Germinal center (tissue), 1 donor: ENCODE measurements at regions not wholly inside any gene's neighbourhood (a gene's known extent, or its start where the extent isn't known, plus 50 kb on each side); places are given as distances from the start of the nearest gene placed in this dataset.

ENCODE experiments used
- DNase-seq: peaks from one replicate; pipeline ENCODE4 v3.0.0; 2012; ENCODE audit warnings: mixed read lengths, low spot score

GRCh38 chr1:5286244-5286643 is 631.8 kb downstream of the AJAP1 start:
- DNase-seq, result no peak

GRCh38 chr1:5274527-5274926 is 620.1 kb downstream of the AJAP1 start:
- no peak for DNase-seq

GRCh38 chr1:5273280-5274003 is 619.0 kb downstream of the AJAP1 start:
- DNase-seq, result no peak

GRCh38 chr1:5272325-5272724 is 617.9 kb downstream of the AJAP1 start:
- no peak for DNase-seq

- DNase-seq, result no peak
Measured at GRCh38 chr1:5271264-5271663, 616.9 kb downstream of the AJAP1 start.

- DNase-seq, result no peak
Measured at GRCh38 chr1:5269901-5270300, 615.5 kb downstream of the AJAP1 start.

GRCh38 chr1:5267603-5268235 is 613.3 kb downstream of the AJAP1 start:
- DNase-seq, result no peak

GRCh38 chr1:5265438-5266075 is 611.1 kb downstream of the AJAP1 start:
- no peak for DNase-seq

- DNase-seq, result no peak
Measured at GRCh38 chr1:5264476-5264875, 610.1 kb downstream of the AJAP1 start.

- no peak for DNase-seq
Measured at GRCh38 chr1:5256793-5257192, 602.4 kb downstream of the AJAP1 start.

- no peak for DNase-seq
Measured at GRCh38 chr1:5254975-5255374, 600.6 kb downstream of the AJAP1 start.

- DNase-seq, result no peak
Measured at GRCh38 chr1:5254131-5254725, 599.8 kb downstream of the AJAP1 start.

- no peak for DNase-seq
Measured at GRCh38 chr1:5253036-5253435, 598.6 kb downstream of the AJAP1 start.

- DNase-seq, result no peak
Measured at GRCh38 chr1:5250336-5250735, 595.9 kb downstream of the AJAP1 start.

- DNase-seq, result no peak
Measured at GRCh38 chr1:5245348-5245747, 590.9 kb downstream of the AJAP1 start.

- no peak for DNase-seq
Measured at GRCh38 chr1:5244631-5245285, 590.3 kb downstream of the AJAP1 start.

GRCh38 chr1:5242850-5243249 is 588.4 kb downstream of the AJAP1 start:
- DNase-seq, result no peak

- DNase-seq, result no peak
Measured at GRCh38 chr1:5239911-5240310, 585.5 kb downstream of the AJAP1 start.

- no peak for DNase-seq
Measured at GRCh38 chr1:5238351-5239130, 584.1 kb downstream of the AJAP1 start.

GRCh38 chr1:5235355-5235899 is 581.0 kb downstream of the AJAP1 start:
- no peak for DNase-seq

- no peak for DNase-seq
Measured at GRCh38 chr1:5232537-5232936, 578.1 kb downstream of the AJAP1 start.
